ENCODE measurements at regions not wholly inside any gene's neighbourhood (a gene's known extent, or its start where the extent isn't known, plus 50 kb on each side); places are given as distances from the start of the nearest gene placed in this dataset.
A peak's percentile ranks its signal among the peaks of the same experiment; 100 is the strongest.
"Not testable (repeated sequence)": the region's sequence is repeated elsewhere in the genome, so short reads cannot be mapped to it uniquely, and the experiment has no call there.

- DNase-seq, result peak; percentile 82
Observed at GRCh38 chr2:208608122-208608835, 201.7 kb downstream of the PTH2R start.

GRCh38 chr2:208609166-208609804 lies 202.7 kb downstream of the PTH2R start:
- no peak for DNase-seq

- DNase-seq, result not testable (repeated sequence)
Observed at GRCh38 chr2:208615675-208616074, 209.1 kb downstream of the PTH2R start.

GRCh38 chr2:208618220-208618619 lies 211.6 kb downstream of the PTH2R start:
- DNase-seq, result no peak

GRCh38 chr2:208619993-208620392 lies 213.4 kb downstream of the PTH2R start:
- no peak for DNase-seq

- no peak for DNase-seq
Observed at GRCh38 chr2:208620487-208620978, 213.9 kb downstream of the PTH2R start.

- DNase-seq, result no peak
Observed at GRCh38 chr2:208627110-208627884, 220.7 kb downstream of the PTH2R start.

GRCh38 chr2:208627916-208628315 lies 221.3 kb downstream of the PTH2R start:
- no peak for DNase-seq

- DNase-seq, result no peak
Observed at GRCh38 chr2:208638059-208638458, 231.5 kb downstream of the PTH2R start.

- DNase-seq, result no peak
Observed at GRCh38 chr2:208642125-208642779, 235.7 kb downstream of the PTH2R start.

- DNase-seq, result no peak
Observed at GRCh38 chr2:208643145-208643544, 236.6 kb downstream of the PTH2R start.

GRCh38 chr2:208645226-208645625 lies 238.6 kb downstream of the PTH2R start:
- no peak for DNase-seq

- no peak for DNase-seq
Observed at GRCh38 chr2:208648368-208648767, 241.8 kb downstream of the PTH2R start.

GRCh38 chr2:208653383-208653782 lies 246.8 kb downstream of the PTH2R start:
- no peak for DNase-seq

- DNase-seq, result no peak
Observed at GRCh38 chr2:208654056-208654455, 247.5 kb downstream of the PTH2R start.

GRCh38 chr2:208657468-208657867 lies 250.9 kb downstream of the PTH2R start:
- no peak for DNase-seq

GRCh38 chr2:208669394-208669793 lies 262.8 kb downstream of the PTH2R start:
- no peak for DNase-seq

GRCh38 chr2:208671284-208671683 lies 264.7 kb downstream of the PTH2R start:
- DNase-seq, result no peak

GRCh38 chr2:208671886-208672680 lies 265.5 kb downstream of the PTH2R start:
- DNase-seq, result no peak

- DNase-seq, result no peak
Observed at GRCh38 chr2:208673631-208674030, 267.0 kb downstream of the PTH2R start.

GRCh38 chr2:208674919-208675318 lies 268.3 kb downstream of the PTH2R start:
- no peak for DNase-seq

- DNase-seq, result not testable (repeated sequence)
Observed at GRCh38 chr2:208685929-208686328, 279.3 kb downstream of the PTH2R start.

All from NCI-H1092 treated with DMSO at 0.1 percent for 48 hours (cell line).